ENCODE measurements at regions not wholly inside any gene's neighbourhood (a gene's known extent, or its start where the extent isn't known, plus 50 kb on each side); places are given as distances from the start of the nearest gene placed in this dataset.

DNA sequence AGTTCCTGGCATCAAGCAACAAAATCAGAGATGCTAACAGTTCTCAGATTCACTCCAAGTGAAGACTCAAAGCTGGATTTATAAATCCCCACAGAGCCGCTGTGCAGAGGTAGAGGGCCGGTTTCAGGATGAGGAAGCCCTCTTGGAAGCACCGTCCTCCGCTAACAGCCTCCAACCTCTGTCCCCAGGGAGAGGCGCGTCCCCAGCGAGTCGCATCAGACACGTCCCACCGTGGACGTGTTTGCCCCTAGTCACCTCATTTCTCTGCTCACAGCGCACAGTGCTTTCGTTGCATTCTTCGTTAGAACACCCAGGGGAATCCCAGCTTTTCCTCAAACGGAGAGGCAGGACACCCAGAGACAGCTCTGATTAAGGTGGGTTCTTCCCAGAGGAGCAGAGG is 642.9 kb downstream of the BRD1 start:
- intact Hi-C loops (cut with micrococcal nuclease; ENCODE audit: unreplicated experiment) (no loop called here), in situ Hi-C loops (cut with HindIII; ENCODE audit: low pct_unique_long_range_greater_than_20kb, low sequenced_read_pairs) (no loop called here)
- TF ChIP-seq SIN3A (IDR thresholded peaks at IDR 0.05; ENCODE audit: borderline replicate concordance, insufficient read depth, low read depth, low read length): no peak
- TF ChIP-seq, protein P1, sequence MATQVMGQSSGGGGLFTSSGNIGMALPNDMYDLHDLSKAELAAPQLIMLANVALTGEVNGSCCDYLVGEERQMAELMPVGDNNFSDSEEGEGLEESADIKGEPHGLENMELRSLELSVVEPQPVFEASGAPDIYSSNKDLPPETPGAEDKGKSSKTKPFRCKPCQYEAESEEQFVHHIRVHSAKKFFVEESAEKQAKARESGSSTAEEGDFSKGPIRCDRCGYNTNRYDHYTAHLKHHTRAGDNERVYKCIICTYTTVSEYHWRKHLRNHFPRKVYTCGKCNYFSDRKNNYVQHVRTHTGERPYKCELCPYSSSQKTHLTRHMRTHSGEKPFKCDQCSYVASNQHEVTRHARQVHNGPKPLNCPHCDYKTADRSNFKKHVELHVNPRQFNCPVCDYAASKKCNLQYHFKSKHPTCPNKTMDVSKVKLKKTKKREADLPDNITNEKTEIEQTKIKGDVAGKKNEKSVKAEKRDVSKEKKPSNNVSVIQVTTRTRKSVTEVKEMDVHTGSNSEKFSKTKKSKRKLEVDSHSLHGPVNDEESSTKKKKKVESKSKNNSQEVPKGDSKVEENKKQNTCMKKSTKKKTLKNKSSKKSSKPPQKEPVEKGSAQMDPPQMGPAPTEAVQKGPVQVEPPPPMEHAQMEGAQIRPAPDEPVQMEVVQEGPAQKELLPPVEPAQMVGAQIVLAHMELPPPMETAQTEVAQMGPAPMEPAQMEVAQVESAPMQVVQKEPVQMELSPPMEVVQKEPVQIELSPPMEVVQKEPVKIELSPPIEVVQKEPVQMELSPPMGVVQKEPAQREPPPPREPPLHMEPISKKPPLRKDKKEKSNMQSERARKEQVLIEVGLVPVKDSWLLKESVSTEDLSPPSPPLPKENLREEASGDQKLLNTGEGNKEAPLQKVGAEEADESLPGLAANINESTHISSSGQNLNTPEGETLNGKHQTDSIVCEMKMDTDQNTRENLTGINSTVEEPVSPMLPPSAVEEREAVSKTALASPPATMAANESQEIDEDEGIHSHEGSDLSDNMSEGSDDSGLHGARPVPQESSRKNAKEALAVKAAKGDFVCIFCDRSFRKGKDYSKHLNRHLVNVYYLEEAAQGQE (IDR thresholded peaks at IDR 0.05; ENCODE audit: insufficient read depth in 1 of 2, low read depth in 2 of 2, low read length in 1 of 2): no peak
- no peak for TF ChIP-seq POLR2AphosphoS5 (IDR thresholded peaks at IDR 0.05; ENCODE audit: low read depth, low read length)
- TF ChIP-seq, protein P2, sequence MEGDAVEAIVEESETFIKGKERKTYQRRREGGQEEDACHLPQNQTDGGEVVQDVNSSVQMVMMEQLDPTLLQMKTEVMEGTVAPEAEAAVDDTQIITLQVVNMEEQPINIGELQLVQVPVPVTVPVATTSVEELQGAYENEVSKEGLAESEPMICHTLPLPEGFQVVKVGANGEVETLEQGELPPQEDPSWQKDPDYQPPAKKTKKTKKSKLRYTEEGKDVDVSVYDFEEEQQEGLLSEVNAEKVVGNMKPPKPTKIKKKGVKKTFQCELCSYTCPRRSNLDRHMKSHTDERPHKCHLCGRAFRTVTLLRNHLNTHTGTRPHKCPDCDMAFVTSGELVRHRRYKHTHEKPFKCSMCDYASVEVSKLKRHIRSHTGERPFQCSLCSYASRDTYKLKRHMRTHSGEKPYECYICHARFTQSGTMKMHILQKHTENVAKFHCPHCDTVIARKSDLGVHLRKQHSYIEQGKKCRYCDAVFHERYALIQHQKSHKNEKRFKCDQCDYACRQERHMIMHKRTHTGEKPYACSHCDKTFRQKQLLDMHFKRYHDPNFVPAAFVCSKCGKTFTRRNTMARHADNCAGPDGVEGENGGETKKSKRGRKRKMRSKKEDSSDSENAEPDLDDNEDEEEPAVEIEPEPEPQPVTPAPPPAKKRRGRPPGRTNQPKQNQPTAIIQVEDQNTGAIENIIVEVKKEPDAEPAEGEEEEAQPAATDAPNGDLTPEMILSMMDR (IDR thresholded peaks at IDR 0.05): no peak
- no peak for TF ChIP-seq TCF7L2 (IDR thresholded peaks at IDR 0.05; ENCODE audit: low read depth, low read length)
- DNase-seq (ENCODE audit: low read depth, low spot score): no peak
- Histone ChIP-seq H3K9me3 (ENCODE audit: control insufficient read depth, insufficient read depth, low read depth, low read length) (no peaks in the 10 kb centered on the region), H3K4me1 (ENCODE audit: control insufficient read depth, insufficient read depth, low read length) (no peaks in the 10 kb centered on the region), H3K4me3 (ENCODE audit: low read depth in 2 of 2, low read length in 2 of 2) (no peak overlapping the region), H3K27ac (ENCODE audit: low read length) (no peak overlapping the region), H3K27me3 (ENCODE audit: control insufficient read depth, insufficient read depth, low read length) (no peaks in the 10 kb centered on the region; the same call in 1 of the 2 replicates), H3K36me3 (ENCODE audit: control insufficient read depth, insufficient read depth, low read length) (no peaks in the 10 kb centered on the region)
- ChIA-PET POLR2A (no interaction called here), CTCF (no interaction called here)
- ATAC-seq: no peak
- no TSS peak for BruUV-seq (replicated peaks)

DNA sequence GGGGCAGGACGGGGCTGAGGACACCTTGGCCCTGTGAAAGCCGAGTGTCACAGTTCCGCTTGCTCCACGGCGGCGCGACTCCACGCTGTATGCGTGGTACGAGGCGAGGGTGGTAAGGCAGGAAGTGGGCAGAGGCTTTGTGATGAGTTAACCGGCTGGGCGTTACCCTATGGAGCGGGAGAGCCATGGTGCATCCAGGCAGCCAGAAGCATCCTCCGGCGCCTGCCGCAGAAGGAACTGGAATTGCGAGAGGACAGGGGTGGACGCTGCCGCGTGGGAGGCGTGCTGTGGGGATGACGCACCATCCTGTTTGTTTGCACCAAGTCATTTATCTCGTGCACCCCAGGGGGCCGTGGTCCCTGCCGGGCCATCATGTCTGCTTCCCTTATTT is 643.9 kb downstream of the BRD1 start:
- H3K36me3 ChIP-seq (ENCODE audit: control insufficient read depth, insufficient read depth, low read length): no peaks in the 10 kb centered on the region
- in situ Hi-C loops (cut with HindIII; ENCODE audit: low pct_unique_long_range_greater_than_20kb, low sequenced_read_pairs): no loop called here

More for the DNA sequence above, 643.9 kb downstream of the BRD1 start:
- ChIA-PET CTCF (no interaction called here), POLR2A (no interaction called here)
- Histone ChIP-seq H3K27me3 (ENCODE audit: control insufficient read depth, insufficient read depth, low read length) (no peaks in the 10 kb centered on the region; the same call in 1 of the 2 replicates), H3K9me3 (ENCODE audit: control insufficient read depth, insufficient read depth, low read depth, low read length) (no peaks in the 10 kb centered on the region), H3K27ac (ENCODE audit: low read length) (no peak overlapping the region), H3K4me3 (ENCODE audit: low read depth in 2 of 2, low read length in 2 of 2) (no peak overlapping the region), H3K4me1 (ENCODE audit: control insufficient read depth, insufficient read depth, low read length) (no peaks in the 10 kb centered on the region)
- TF ChIP-seq, protein P1 (IDR thresholded peaks at IDR 0.05; ENCODE audit: insufficient read depth in 1 of 2, low read depth in 2 of 2, low read length in 1 of 2): no peak
- TF ChIP-seq SIN3A (IDR thresholded peaks at IDR 0.05; ENCODE audit: borderline replicate concordance, insufficient read depth, low read depth, low read length) (no peak), POLR2AphosphoS5 (IDR thresholded peaks at IDR 0.05; ENCODE audit: low read depth, low read length) (no peak), TCF7L2 (IDR thresholded peaks at IDR 0.05; ENCODE audit: low read depth, low read length) (no peak)
- TF ChIP-seq, protein P2 (IDR thresholded peaks at IDR 0.05): no peak
- intact Hi-C loops (cut with micrococcal nuclease; ENCODE audit: unreplicated experiment): no loop called here
- no TSS peak for BruUV-seq (replicated peaks)
- ATAC-seq: no peak
- no peak for DNase-seq (ENCODE audit: low read depth, low spot score)

Measured in Panc1 (cell line).